ENCODE measurements at regions not wholly inside any gene's neighbourhood (a gene's known extent, or its start where the extent isn't known, plus 50 kb on each side); places are given as distances from the start of the nearest gene placed in this dataset.
A peak's percentile ranks its signal among the peaks of the same experiment; 100 is the strongest.

- no peak overlapping the region for H3K4me3 ChIP-seq (ENCODE audit: low read depth, low read length)
- no peak for TF ChIP-seq CTCF (IDR thresholded peaks at IDR 0.05; ENCODE audit: insufficient read depth, low read depth, low read length, missing control alignments)
- no peak for DNase-seq (ENCODE audit: low read depth)
These were observed 1230.7 kb downstream of the PCDH9 start for GRCh38 chr13:65999411-65999810.

GRCh38 chr13:65990684-65991083 lies 1239.5 kb downstream of the PCDH9 start:
- TF ChIP-seq CTCF (IDR thresholded peaks at IDR 0.05; ENCODE audit: insufficient read depth, low read depth, low read length, missing control alignments) = no peak
- no peak for DNase-seq (ENCODE audit: low read depth)
- H3K4me3 ChIP-seq (ENCODE audit: low read depth, low read length) = no peak overlapping the region

GRCh38 chr13:65985612-65986011 lies 1244.5 kb downstream of the PCDH9 start:
- H3K4me3 ChIP-seq (ENCODE audit: low read depth, low read length) = no peak overlapping the region
- no peak for TF ChIP-seq CTCF (IDR thresholded peaks at IDR 0.05; ENCODE audit: insufficient read depth, low read depth, low read length, missing control alignments)
- no peak for DNase-seq (ENCODE audit: low read depth)

- TF ChIP-seq CTCF (IDR thresholded peaks at IDR 0.05; ENCODE audit: insufficient read depth, low read depth, low read length, missing control alignments) = no peak
- no peak for DNase-seq (ENCODE audit: low read depth)
- H3K4me3 ChIP-seq (ENCODE audit: low read depth, low read length) = no peak overlapping the region
These were observed 1252.6 kb downstream of the PCDH9 start for GRCh38 chr13:65977525-65977924.

- DNase-seq (ENCODE audit: low read depth) = no peak
- no peak overlapping the region for H3K4me3 ChIP-seq (ENCODE audit: low read depth, low read length)
These were observed 1258.6 kb downstream of the PCDH9 start for GRCh38 chr13:65971541-65971940.

GRCh38 chr13:65966991-65967451 lies 1263.1 kb downstream of the PCDH9 start:
- no peak overlapping the region for H3K4me3 ChIP-seq (ENCODE audit: low read depth, low read length)
- DNase-seq (ENCODE audit: low read depth) = peak; percentile 0
- no peak for TF ChIP-seq CTCF (IDR thresholded peaks at IDR 0.05; ENCODE audit: insufficient read depth, low read depth, low read length, missing control alignments)

More at GRCh38 chr13:65971541-65971940, 1258.6 kb downstream of the PCDH9 start:
- no peak for TF ChIP-seq CTCF (IDR thresholded peaks at IDR 0.05; ENCODE audit: insufficient read depth, low read depth, low read length, missing control alignments)

- no peak for TF ChIP-seq CTCF (IDR thresholded peaks at IDR 0.05; ENCODE audit: insufficient read depth, low read depth, low read length, missing control alignments)
- no peak for DNase-seq (ENCODE audit: low read depth)
- H3K4me3 ChIP-seq (ENCODE audit: low read depth, low read length) = no peak overlapping the region
These were observed 1264.6 kb downstream of the PCDH9 start for GRCh38 chr13:65965501-65965900.
